ENCODE measurements at regions not wholly inside any gene's neighbourhood (a gene's known extent, or its start where the extent isn't known, plus 50 kb on each side); places are given as distances from the start of the nearest gene placed in this dataset.

DNA sequence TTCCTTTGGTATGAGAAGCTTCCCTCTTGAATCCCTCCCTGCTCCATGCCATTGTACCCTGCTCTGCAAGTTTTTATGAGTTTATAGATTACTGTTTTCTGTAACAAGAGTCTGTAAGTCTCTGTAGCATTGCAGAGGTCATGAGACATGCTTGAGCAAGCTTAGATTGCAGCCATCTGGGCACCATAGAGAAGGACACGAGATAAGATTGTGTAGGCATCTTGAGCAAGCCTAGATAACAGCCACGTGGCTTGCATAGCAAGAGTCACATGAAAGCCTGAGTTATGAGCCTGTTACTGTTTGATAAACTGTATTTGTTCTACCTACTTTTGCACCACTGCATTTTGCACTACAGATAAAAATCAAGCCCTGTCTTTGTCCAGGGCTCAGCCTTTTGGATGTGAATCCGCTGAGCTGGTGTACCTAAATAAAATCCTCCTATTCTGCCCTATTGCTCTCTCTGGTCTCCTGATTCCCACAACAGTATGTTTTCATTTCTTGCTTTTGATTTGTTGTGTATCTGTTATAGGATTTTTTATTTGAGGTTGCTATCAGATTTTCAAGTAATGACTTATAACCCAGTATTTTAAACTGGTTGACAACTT lies 127.4 kb upstream of the ANKRD50 start:
- TF ChIP-seq, protein P1, sequence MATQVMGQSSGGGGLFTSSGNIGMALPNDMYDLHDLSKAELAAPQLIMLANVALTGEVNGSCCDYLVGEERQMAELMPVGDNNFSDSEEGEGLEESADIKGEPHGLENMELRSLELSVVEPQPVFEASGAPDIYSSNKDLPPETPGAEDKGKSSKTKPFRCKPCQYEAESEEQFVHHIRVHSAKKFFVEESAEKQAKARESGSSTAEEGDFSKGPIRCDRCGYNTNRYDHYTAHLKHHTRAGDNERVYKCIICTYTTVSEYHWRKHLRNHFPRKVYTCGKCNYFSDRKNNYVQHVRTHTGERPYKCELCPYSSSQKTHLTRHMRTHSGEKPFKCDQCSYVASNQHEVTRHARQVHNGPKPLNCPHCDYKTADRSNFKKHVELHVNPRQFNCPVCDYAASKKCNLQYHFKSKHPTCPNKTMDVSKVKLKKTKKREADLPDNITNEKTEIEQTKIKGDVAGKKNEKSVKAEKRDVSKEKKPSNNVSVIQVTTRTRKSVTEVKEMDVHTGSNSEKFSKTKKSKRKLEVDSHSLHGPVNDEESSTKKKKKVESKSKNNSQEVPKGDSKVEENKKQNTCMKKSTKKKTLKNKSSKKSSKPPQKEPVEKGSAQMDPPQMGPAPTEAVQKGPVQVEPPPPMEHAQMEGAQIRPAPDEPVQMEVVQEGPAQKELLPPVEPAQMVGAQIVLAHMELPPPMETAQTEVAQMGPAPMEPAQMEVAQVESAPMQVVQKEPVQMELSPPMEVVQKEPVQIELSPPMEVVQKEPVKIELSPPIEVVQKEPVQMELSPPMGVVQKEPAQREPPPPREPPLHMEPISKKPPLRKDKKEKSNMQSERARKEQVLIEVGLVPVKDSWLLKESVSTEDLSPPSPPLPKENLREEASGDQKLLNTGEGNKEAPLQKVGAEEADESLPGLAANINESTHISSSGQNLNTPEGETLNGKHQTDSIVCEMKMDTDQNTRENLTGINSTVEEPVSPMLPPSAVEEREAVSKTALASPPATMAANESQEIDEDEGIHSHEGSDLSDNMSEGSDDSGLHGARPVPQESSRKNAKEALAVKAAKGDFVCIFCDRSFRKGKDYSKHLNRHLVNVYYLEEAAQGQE (IDR thresholded peaks at IDR 0.05; ENCODE audit: insufficient read depth in 1 of 2, low read depth in 2 of 2, low read length in 2 of 2) = no peak
- TF ChIP-seq SIN3A (IDR thresholded peaks at IDR 0.05; ENCODE audit: borderline replicate concordance, insufficient read depth, low read length) (no peak), TAF1 (IDR thresholded peaks at IDR 0.05; ENCODE audit: borderline replicate concordance, insufficient read depth, low read length) (no peak), POLR2AphosphoS5 (IDR thresholded peaks at IDR 0.05; ENCODE audit: low read depth, low read length) (no peak), FOXP2 (optimal IDR thresholded peaks at IDR 0.05; ENCODE audit: borderline replicate concordance, extremely low read depth, extremely low read length, insufficient read depth) (no peak)
